ENCODE measurements at regions not wholly inside any gene's neighbourhood (a gene's known extent, or its start where the extent isn't known, plus 50 kb on each side); places are given as distances from the start of the nearest gene placed in this dataset.
A peak's percentile ranks its signal among the peaks of the same experiment; 100 is the strongest.

- DNase-seq: no peak
Observed at GRCh38 chr21:18191139-18191538, 53.5 kb upstream of the CHODL start.

GRCh38 chr21:18178509-18178908 is 66.1 kb upstream of the CHODL start:
- no peak for DNase-seq

- DNase-seq: no peak
Observed at GRCh38 chr21:18174370-18174769, 70.3 kb upstream of the CHODL start.

- no peak for DNase-seq
Observed at GRCh38 chr21:18170829-18171228, 73.8 kb upstream of the CHODL start.

DNA sequence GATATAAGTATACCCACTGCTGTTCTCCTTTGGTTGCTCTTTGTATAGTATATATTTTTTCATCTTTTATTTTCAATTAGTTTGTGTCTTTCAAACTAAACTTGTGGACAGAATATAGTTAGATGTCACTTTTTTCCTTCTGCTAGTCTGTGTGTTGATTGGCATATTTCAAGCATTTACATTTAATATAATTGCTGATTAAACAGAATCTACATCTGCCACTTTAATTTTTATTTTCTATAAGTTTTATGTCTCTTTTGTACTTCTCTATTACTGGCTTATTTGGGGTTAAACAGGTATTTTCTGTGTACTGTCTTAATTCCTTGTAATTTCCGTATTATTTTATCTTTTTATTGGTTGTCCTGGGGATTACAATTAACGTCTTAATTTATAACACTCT is 74.4 kb upstream of the CHODL start:
- DNase-seq: no peak

GRCh38 chr21:18168108-18168507 is 76.5 kb upstream of the CHODL start:
- DNase-seq: no peak

GRCh38 chr21:18164933-18165332 is 79.7 kb upstream of the CHODL start:
- DNase-seq: no peak

- no peak for DNase-seq
Observed at GRCh38 chr21:18164483-18164882, 80.2 kb upstream of the CHODL start.

DNA sequence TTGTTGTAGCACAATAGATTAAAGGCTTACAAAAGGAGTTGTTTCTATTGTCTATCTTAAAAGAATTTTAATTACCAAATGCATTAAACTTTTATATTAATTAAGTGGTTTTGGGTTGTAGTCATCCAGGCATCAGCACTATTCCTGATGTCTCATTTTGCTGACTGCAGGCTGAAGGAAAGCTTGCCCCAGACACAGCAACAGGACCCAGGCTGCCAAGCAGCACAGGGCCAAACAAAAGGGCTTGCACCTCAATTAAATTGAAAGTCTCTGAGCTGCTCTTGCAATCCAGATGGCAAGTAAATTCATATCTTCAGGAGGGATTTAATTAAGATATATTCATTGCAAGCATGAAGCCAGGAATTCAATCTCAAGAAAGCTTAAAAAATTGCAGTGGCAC is 80.7 kb upstream of the CHODL start:
- no peak for DNase-seq

GRCh38 chr21:18161841-18162240 is 82.8 kb upstream of the CHODL start:
- DNase-seq: no peak

DNA sequence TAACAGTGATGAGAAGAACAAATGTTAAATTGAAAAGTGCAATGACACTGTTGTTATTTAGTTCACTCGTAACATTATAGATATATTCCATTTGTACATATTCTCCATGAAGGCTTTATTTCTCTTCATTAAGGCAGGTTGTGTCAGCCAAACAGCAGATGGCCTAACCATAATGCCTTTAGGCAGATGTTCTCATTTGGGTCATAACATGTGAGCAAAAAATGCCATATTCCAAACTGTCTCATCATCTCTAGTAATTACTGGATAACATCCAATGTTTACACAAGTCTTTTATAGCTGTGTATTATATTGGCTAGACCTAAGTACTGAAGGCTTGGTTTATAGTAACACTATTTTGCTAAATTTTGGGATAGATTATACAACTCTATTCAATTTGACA is 87.2 kb upstream of the CHODL start:
- DNase-seq: no peak

- peak; percentile 44 for DNase-seq
Observed at GRCh38 chr21:18155508-18156193, 89.0 kb upstream of the CHODL start.

DNA sequence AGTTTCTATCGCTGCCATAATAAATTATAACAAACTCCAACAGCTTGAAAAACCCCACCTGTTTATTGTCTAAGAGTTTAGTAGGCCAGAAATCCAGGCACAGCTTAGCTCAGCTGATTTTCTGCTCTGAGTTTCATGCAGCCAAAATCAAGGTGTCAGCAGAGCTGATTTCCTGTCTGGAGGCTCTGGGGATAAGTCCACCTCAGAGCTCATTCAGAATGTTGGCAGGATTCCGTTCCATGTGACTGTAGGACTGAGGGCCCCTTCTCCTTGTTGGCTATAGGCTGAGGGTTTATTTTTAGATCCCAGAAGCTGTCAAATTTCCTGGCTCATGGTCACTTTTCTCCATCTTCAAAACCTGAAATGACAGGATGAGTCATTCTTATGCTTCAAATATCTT is 91.6 kb upstream of the CHODL start:
- peak; percentile 1 for DNase-seq

GRCh38 chr21:18152371-18152770 is 92.3 kb upstream of the CHODL start:
- DNase-seq: no peak

GRCh38 chr21:18151046-18151445 is 93.6 kb upstream of the CHODL start:
- no peak for DNase-seq

- DNase-seq: no peak
Observed at GRCh38 chr21:18148401-18148800, 96.2 kb upstream of the CHODL start.

- no peak for DNase-seq
Observed at GRCh38 chr21:18147678-18148077, 97.0 kb upstream of the CHODL start.

DNA sequence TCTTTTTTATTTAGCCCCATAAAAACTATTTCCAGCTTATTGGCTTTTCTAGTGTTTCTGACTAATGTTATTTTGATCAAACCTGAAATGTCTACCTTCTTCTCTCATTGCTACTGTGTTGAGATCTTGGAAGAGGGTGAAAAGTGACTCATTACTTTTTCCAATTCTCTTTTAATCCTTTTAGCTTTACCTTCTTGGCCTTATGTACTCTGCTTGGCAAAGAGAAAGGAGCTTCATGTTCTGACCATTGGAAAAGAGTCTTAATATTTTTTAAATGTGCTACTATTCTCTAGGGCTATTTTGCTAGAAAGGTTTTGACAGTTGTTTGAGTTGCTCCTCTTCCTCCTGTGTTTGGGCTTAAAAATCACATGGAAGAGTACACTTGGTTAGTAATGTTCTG is 97.8 kb upstream of the CHODL start:
- no peak for DNase-seq

DNA sequence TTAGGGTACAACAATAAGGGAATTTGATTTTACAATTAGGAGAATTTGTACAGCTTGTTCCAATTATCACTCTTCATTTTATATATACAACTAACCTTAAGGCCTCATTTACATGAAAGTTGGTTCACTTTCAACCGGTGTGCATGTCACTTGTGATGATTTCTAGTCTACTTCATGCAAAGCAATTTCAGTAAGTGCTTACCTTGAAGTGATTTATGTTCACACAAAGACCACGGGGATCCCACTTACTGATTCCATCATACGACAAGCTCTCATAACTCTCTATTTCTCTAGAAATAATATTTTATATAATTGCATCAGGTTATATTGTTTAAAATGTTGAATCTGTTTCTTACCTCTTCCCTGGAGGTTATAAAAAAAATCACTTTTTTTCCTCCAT is 100.3 kb upstream of the CHODL start:
- no peak for DNase-seq

DNA sequence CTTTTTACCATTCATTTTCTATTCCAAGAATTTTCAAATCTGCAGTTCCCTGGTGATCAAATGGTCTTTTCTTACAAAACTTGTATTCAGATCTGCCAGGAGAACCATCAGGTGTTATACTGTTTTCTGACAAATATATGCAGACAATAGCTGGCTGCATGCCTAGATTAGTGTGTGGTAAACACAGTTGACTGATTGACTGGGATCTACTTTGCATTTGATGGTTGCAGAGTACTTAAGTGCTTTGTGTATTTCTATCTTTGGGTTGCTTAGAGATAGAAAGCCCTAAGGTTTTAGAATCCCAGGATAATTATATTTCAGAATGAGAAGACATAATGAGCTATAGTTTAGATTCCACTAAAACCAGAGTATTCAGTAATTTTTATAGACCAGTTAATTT is 102.0 kb upstream of the CHODL start:
- DNase-seq: no peak

- DNase-seq: no peak
Observed at GRCh38 chr21:18138507-18138906, 106.1 kb upstream of the CHODL start.

DNA sequence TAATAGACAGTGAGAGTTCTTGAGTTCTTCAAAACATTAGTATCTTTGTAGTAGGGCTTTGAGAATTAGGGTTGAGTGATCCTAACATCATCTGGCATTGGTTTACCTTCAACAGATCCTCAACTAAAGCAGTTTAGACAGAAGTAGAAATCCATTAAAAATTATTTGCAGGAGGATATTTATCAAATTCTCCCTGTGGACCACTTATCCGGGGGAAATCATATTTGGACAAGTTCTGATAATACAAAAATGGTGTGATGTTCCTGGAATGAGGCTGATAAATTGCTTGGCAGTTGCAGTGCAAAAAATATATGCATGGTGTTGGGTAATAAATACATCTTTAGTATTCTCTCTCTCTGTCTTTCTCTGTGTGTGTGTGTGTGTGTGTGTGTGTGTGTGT is 115.1 kb upstream of the CHODL start:
- DNase-seq: no peak

GRCh38 chr21:18118566-18118965 is 126.1 kb upstream of the CHODL start:
- no peak for DNase-seq

GRCh38 chr21:18117176-18117575 is 127.5 kb upstream of the CHODL start:
- DNase-seq: no peak

GRCh38 chr21:18114810-18115209 is 129.8 kb upstream of the CHODL start:
- no peak for DNase-seq
